H1 (cell line): ENCODE measurements at regions not wholly inside any gene's neighbourhood (a gene's known extent, or its start where the extent isn't known, plus 50 kb on each side); places are given as distances from the start of the nearest gene placed in this dataset.

Experiments
- CTCF ChIA-PET: fragments of 300-600 bp; sonication (Branson Sonifier 250); formaldehyde crosslinking; loops from one replicate; lab custom pipeline; 2021; ENCODE audit not compliant: partially characterized antibody; lab: Charles Lee
- POLR2A ChIA-PET: fragments of 300-600 bp; sonication (Branson Sonifier 250); formaldehyde crosslinking; loops from one replicate; lab custom pipeline; 2021; ENCODE audit warnings: inconsistent platforms; ENCODE audit not compliant: partially characterized antibody; lab: Charles Lee
- DNase-seq, 2 experiments: peaks; one replicate each; pipeline versions ENCODE4 v3.0.0 to v3.0.0-alpha.2; 2010 to 2022; ENCODE audit warnings: low spot score in 2 of 2, low read depth in 1 of 2, mixed read lengths in 1 of 2
- FAIRE-seq: peaks from 2 replicates; lab custom pipeline; 2011; peaks lifted over from hg19 to GRCh38; lab: Jason Lieb, UNC
- H2AFZ ChIP-seq: 2 replicates; pipeline ENCODE4 v1.8.1; 2012; ENCODE audit warnings: low read length, inconsistent platforms
- H2AK5ac ChIP-seq: 2 replicates; pipeline ENCODE4 v1.6.1; 2013; ENCODE audit warnings: low read depth, low read length
- H2BK120ac ChIP-seq: replicated peaks from 2 replicates; pipeline ENCODE3; 2013; ENCODE audit warnings: low read depth, low read length, inconsistent platforms
- H2BK12ac ChIP-seq: 2 replicates; pipeline ENCODE4 v1.6.1; 2013; ENCODE audit warnings: low read depth, low read length
- H2BK15ac ChIP-seq: 2 replicates; pipeline ENCODE4 v1.6.1; 2013; ENCODE audit warnings: low read length
- H2BK20ac ChIP-seq: 2 replicates; pipeline ENCODE4 v1.6.1; 2013; ENCODE audit warnings: low read length
- H2BK5ac ChIP-seq: 2 replicates; pipeline ENCODE4 v1.6.1; 2013; ENCODE audit warnings: low read depth, low read length
- H3K14ac ChIP-seq: 2 replicates; pipeline ENCODE4 v1.6.1; 2013; ENCODE audit warnings: inconsistent platforms; ENCODE audit not compliant: insufficient read length
- H3K18ac ChIP-seq: 2 replicates; pipeline ENCODE4 v1.6.1; 2013; ENCODE audit warnings: low read length; ENCODE audit errors: extremely low read depth
- H3K23ac ChIP-seq: 2 replicates; pipeline ENCODE4 v1.6.1; 2013; ENCODE audit warnings: inconsistent platforms; ENCODE audit not compliant: insufficient read length
- H3K23me2 ChIP-seq: 2 replicates; pipeline ENCODE4 v1.6.1; 2013; ENCODE audit warnings: low read depth, low read length
- H3K27ac ChIP-seq: 2 replicates; pipeline ENCODE4 v1.6.1; 2011; ENCODE audit warnings: low read depth, low read length, inconsistent platforms
- H3K27me3 ChIP-seq, 4 experiments: replicated peaks in 1 of 4; 1 replicate in 1 of 4; 2 replicates in 3 of 4; pipeline versions ENCODE4 v1.6.1 to v1.8.1; 2011 to 2013; ENCODE audit warnings: low read length in 3 of 4, mild to moderate bottlenecking in 3 of 4, inconsistent platforms in 2 of 4, mixed read lengths in 2 of 4, moderate library complexity in 1 of 4; ENCODE audit not compliant: control insufficient read depth in 3 of 4, insufficient read depth in 3 of 4; ENCODE audit errors: extremely low read depth in 1 of 4
- H3K36me3 ChIP-seq, 4 experiments: 2 replicates each; pipeline versions ENCODE4 v1.6.1 to v1.8.1; 2011 to 2013; ENCODE audit warnings: mild to moderate bottlenecking in 4 of 4, low read length in 3 of 4, moderate library complexity in 2 of 4, control low read depth in 1 of 4, inconsistent platforms in 1 of 4; ENCODE audit not compliant: insufficient read depth in 4 of 4, control insufficient read depth in 2 of 4
- H3K4ac ChIP-seq: replicated peaks from 2 replicates; pipeline ENCODE3; 2013; ENCODE audit warnings: low read length, low read depth, mixed read lengths, inconsistent platforms; ENCODE audit not compliant: insufficient read length
- H3K4me1 ChIP-seq, 4 experiments: replicated peaks in 1 of 4; 1 replicate in 1 of 4; 2 replicates in 3 of 4; pipeline versions ENCODE4 v1.6.1 to v1.8.1; 2011 to 2013; ENCODE audit warnings: low read length in 3 of 4, inconsistent platforms in 2 of 4, mixed read lengths in 1 of 4; ENCODE audit not compliant: insufficient read depth in 4 of 4, control insufficient read depth in 3 of 4
- H3K4me2 ChIP-seq, 2 experiments: 2 replicates each; pipeline versions ENCODE4 v1.6.1 to v1.8.1; 2011 to 2013; ENCODE audit warnings: low read depth in 2 of 2, low read length in 2 of 2, control low read depth in 1 of 2, inconsistent platforms in 1 of 2, mild to moderate bottlenecking in 1 of 2; ENCODE audit not compliant: insufficient read depth in 1 of 2
- H3K4me3 ChIP-seq, 4 experiments: fragments of 200-600, 300-600 bp in 1 of 4; sonication (generic), shearing (Covaris generic), sonication (Bioruptor Twin) in 1 of 4; 2 replicates each; pipeline versions ENCODE4 v1.5.1 to v1.8.1; 2011 to 2016; ENCODE audit warnings: low read length in 4 of 4, low read depth in 3 of 4, control low read depth in 2 of 4, inconsistent platforms in 2 of 4, mild to moderate bottlenecking in 2 of 4, mixed read lengths in 1 of 4, moderate library complexity in 1 of 4; ENCODE audit not compliant: insufficient read depth in 2 of 4; ENCODE audit errors: extremely low read depth in 1 of 4
- H3K56ac ChIP-seq: replicated peaks from 2 replicates; pipeline ENCODE3; 2013; ENCODE audit warnings: low read depth, mild to moderate bottlenecking, mixed read lengths, low read length, inconsistent platforms; ENCODE audit not compliant: insufficient read length
- H3K79me1 ChIP-seq: 2 replicates; pipeline ENCODE4 v1.6.1; 2013; ENCODE audit warnings: low read depth, low read length, control low read depth
- H3K79me2 ChIP-seq, 2 experiments: 2 replicates each; pipeline versions ENCODE4 v1.6.1 to v1.8.1; 2012 to 2013; ENCODE audit warnings: low read length in 2 of 2, mild to moderate bottlenecking in 2 of 2, inconsistent platforms in 1 of 2; ENCODE audit not compliant: insufficient read depth in 2 of 2, control insufficient read depth in 1 of 2
- H3K9ac ChIP-seq, 4 experiments: replicated peaks in 1 of 4; 1 replicate in 1 of 4; 2 replicates in 3 of 4; pipeline versions ENCODE4 v1.6.1 to v1.8.1; 2011 to 2013; ENCODE audit warnings: low read depth in 3 of 4, low read length in 3 of 4, control low read depth in 2 of 4, mild to moderate bottlenecking in 2 of 4, moderate library complexity in 2 of 4, inconsistent platforms in 1 of 4; ENCODE audit errors: extremely low read depth in 1 of 4
- H3K9me3 ChIP-seq, 2 experiments: 2 replicates each; pipeline versions ENCODE4 v1.6.1 to v1.8.1; 2012 to 2013; ENCODE audit warnings: mild to moderate bottlenecking in 2 of 2, moderate library complexity in 2 of 2, control low read depth in 1 of 2, inconsistent platforms in 1 of 2, low read depth in 1 of 2, low read length in 1 of 2, mixed read lengths in 1 of 2; ENCODE audit not compliant: insufficient read depth in 2 of 2
- H4K20me1 ChIP-seq, 2 experiments: replicated peaks in 1 of 2; 2 replicates each; pipeline versions ENCODE3 to v1.8.1; 2011 to 2013; ENCODE audit warnings: inconsistent platforms in 2 of 2, low read length in 2 of 2, mild to moderate bottlenecking in 1 of 2; ENCODE audit not compliant: insufficient read depth in 2 of 2, control insufficient read depth in 1 of 2
- H4K5ac ChIP-seq: 2 replicates; pipeline ENCODE4 v1.6.1; 2013; ENCODE audit warnings: low read length, low read depth, mixed read lengths, inconsistent platforms; ENCODE audit not compliant: insufficient read length
- H4K8ac ChIP-seq: 2 replicates; pipeline ENCODE4 v1.8.0; 2013; ENCODE audit warnings: mild to moderate bottlenecking, moderate library complexity, low read length, inconsistent platforms; ENCODE audit not compliant: insufficient read depth; ENCODE audit errors: extremely low read depth
- H4K91ac ChIP-seq: replicated peaks from 2 replicates; pipeline ENCODE3; 2013; ENCODE audit warnings: low read length, mixed read lengths, inconsistent platforms; ENCODE audit not compliant: insufficient read length
- BACH1 ChIP-seq: IDR thresholded peaks from 2 replicates; pipeline ENCODE4 v1.6.1; 2012; ENCODE audit warnings: low read length, improper control_type of control experiment
- CREB1 ChIP-seq: IDR thresholded peaks from 2 replicates; pipeline ENCODE4 v1.6.1; 2012; ENCODE audit warnings: inconsistent platforms
- EP300 ChIP-seq, 2 experiments: IDR thresholded peaks; 1 replicate in 1 of 2; 2 replicates in 1 of 2; pipeline ENCODE4 v1.6.1; 2011 to 2012; ENCODE audit warnings: low read depth in 2 of 2, low read length in 2 of 2, mild to moderate bottlenecking in 2 of 2, borderline replicate concordance in 1 of 2, inconsistent platforms in 1 of 2, moderate library complexity in 1 of 2
- GABPA ChIP-seq: IDR thresholded peaks from 2 replicates; pipeline ENCODE4 v1.6.1; 2011; ENCODE audit warnings: mild to moderate bottlenecking, low read length, moderate library complexity, borderline replicate concordance; ENCODE audit not compliant: insufficient read depth
- HDAC6 ChIP-seq: IDR thresholded peaks from one replicate; pipeline ENCODE4 v1.7.1; 2012; ENCODE audit warnings: low read depth, mild to moderate bottlenecking, inconsistent platforms, low read length, moderate library complexity
- POLR2AphosphoS5 ChIP-seq: IDR thresholded peaks from 2 replicates; pipeline ENCODE4 v1.6.1; 2011; ENCODE audit warnings: low read depth, low read length
- POU5F1 ChIP-seq: IDR thresholded peaks from 2 replicates; pipeline ENCODE4 v1.6.1; 2011; ENCODE audit warnings: low read depth, mild to moderate bottlenecking, low read length, moderate library complexity
- RBBP5 ChIP-seq: IDR thresholded peaks from 2 replicates; pipeline ENCODE4 v1.7.1; 2012; ENCODE audit warnings: low read depth, mild to moderate bottlenecking, inconsistent platforms, low read length, moderate library complexity, borderline replicate concordance
- WGBS, 2 experiments: shearing (Covaris generic) in 1 of 2; methylation state at CpG; one replicate each; pipeline versions ENCODE4 v1.1.6 to v1.1.7; 2013 to 2015; ENCODE audit warnings: low lambda C conversion rate in 2 of 2, mixed read lengths in 2 of 2, inconsistent platforms in 1 of 2, low coverage in 1 of 2, missing lambda C conversion rate in 1 of 2; ENCODE audit not compliant: insufficient replicate concordance in 2 of 2, insufficient coverage in 1 of 2, insufficient read length in 1 of 2; ENCODE audit errors: extremely low coverage in 1 of 2, missing lambda C conversion rate in 1 of 2; 5-methylcytosine and 5-hydroxymethylcytosine counted together

DNA sequence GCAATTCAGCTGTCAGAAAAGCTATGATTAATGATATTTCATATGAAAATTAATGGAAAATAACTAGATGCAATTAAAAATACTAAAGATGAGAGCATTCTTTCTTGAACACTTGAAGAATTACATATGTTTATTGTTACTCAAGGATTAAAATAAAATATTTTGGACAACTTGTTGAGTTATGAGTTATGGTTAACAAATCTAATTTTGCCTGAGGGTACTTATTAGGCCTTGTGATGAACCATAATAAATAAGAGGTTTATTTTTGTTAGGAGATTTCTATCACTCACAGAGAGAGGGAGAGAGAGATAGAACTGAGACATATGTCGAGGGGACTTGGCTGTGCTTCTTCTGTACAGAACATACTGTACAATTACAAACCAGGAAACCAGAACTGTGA lies 183.7 kb downstream of the ISL1 start:
- Histone ChIP-seq H3K27me3 (no peaks in the 10 kb centered on the region), H2AK5ac (no peak overlapping the region), H3K56ac (no peak overlapping the region), H3K27ac (no peak overlapping the region), H4K20me1 (no peaks in the 10 kb centered on the region), H3K4me1 (no peaks in the 10 kb centered on the region), H3K18ac (no peak overlapping the region), H2BK120ac (no peak overlapping the region), H2BK12ac (no peak overlapping the region), H3K23ac (no peak overlapping the region), H3K79me2 (no peaks in the 10 kb centered on the region), H4K8ac (no peak overlapping the region), H3K36me3 (no peaks in the 10 kb centered on the region), H3K14ac (no peak overlapping the region), H2BK15ac (no peak overlapping the region), H4K5ac (no peak overlapping the region), H3K4me2 (no peak overlapping the region), H3K23me2 (no peaks in the 10 kb centered on the region), H3K9me3 (no peaks in the 10 kb centered on the region), H4K91ac (no peak overlapping the region), H2AFZ (no peak overlapping the region), H3K4ac (no peak overlapping the region), H2BK20ac (no peak overlapping the region), H3K9ac (no peak overlapping the region), H2BK5ac (no peak overlapping the region), H3K79me1 (no peaks in the 10 kb centered on the region), H3K4me3 (no peak overlapping the region)
- 91% methylated on average over 1 of the region's 1 CpG; no CpG with 5 or more reads in 1 of the 2 experiments for WGBS, 2 experiments
- POLR2A ChIA-PET, result no interaction called here
- TF ChIP-seq POU5F1 (no peak), EP300 (IDR thresholded peaks at IDR 0.05; ENCODE audit: borderline replicate concordance in 1 of 2, low read depth in 2 of 2, low read length in 2 of 2) (no peak), RBBP5 (no peak), CREB1 (no peak), GABPA (no peak), HDAC6 (no peak), POLR2AphosphoS5 (no peak), BACH1 (no peak)
- no peak for FAIRE-seq
- CTCF ChIA-PET, result no interaction called here
- no peak for DNase-seq
